Astrocyte of the spinal cord (primary cell): ENCODE measurements at regions not wholly inside any gene's neighbourhood (a gene's known extent, or its start where the extent isn't known, plus 50 kb on each side); places are given as distances from the start of the nearest gene placed in this dataset.
A peak's percentile ranks its signal among the peaks of the same experiment; 100 is the strongest.

Experiments
- DNase-seq: peaks from one replicate; pipeline ENCODE4 v3.0.0; 2011; ENCODE audit warnings: low read depth, low spot score
- H3K4me3 ChIP-seq: 2 replicates; pipeline ENCODE4 v1.5.1; 2011; ENCODE audit warnings: low read depth, mild to moderate bottlenecking, low read length, moderate library complexity
- CTCF ChIP-seq: IDR thresholded peaks from 2 replicates; pipeline ENCODE4 v1.5.1; 2012; ENCODE audit warnings: low read depth, mild to moderate bottlenecking, low read length, inconsistent platforms
- in situ Hi-C: cut with HindIII; loops from 2 replicates; pipeline ENCODE4 v1.10.0; 2017; ENCODE audit warnings: low sequenced_read_pairs

GRCh38 chr10:54909165-54909564 is 108.1 kb upstream of the PCDH15 start:
- no peak overlapping the region for H3K4me3 ChIP-seq
- no peak for DNase-seq
- in situ Hi-C loops = no loop called here
- TF ChIP-seq CTCF = no peak

DNA sequence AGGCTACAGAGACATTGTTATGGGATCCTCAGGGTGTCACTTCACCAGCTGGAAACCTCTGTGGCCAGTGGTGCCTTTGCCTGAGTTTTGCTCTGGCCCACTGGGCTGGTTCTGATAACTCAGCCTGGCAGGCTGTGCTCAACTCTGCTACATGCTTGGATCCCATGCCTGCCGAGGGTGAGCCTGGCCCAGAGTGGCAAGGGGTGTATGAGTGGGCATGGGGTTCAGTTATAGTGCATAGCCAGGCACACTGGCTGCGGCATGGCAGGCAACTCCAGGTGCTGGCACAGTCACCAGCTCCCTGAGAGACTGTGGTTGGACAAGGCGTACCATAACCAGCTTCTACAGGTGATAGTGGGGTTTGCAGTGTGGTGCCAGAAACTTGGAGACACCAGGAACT is 107.0 kb upstream of the PCDH15 start:
- no peak for DNase-seq
- no peak overlapping the region for H3K4me3 ChIP-seq
- TF ChIP-seq CTCF = no peak
- in situ Hi-C loops = no loop called here

- H3K4me3 ChIP-seq = no peak overlapping the region
- in situ Hi-C loops = no loop called here
- no peak for TF ChIP-seq CTCF
Observed at GRCh38 chr10:54906940-54907339, 105.9 kb upstream of the PCDH15 start.

GRCh38 chr10:54905578-54906192 is 104.7 kb upstream of the PCDH15 start:
- no peak overlapping the region for H3K4me3 ChIP-seq
- no peak for TF ChIP-seq CTCF
- peak; percentile 0 for DNase-seq
- in situ Hi-C loops = no loop called here

More at GRCh38 chr10:54906940-54907339, 105.9 kb upstream of the PCDH15 start:
- DNase-seq = no peak

DNA sequence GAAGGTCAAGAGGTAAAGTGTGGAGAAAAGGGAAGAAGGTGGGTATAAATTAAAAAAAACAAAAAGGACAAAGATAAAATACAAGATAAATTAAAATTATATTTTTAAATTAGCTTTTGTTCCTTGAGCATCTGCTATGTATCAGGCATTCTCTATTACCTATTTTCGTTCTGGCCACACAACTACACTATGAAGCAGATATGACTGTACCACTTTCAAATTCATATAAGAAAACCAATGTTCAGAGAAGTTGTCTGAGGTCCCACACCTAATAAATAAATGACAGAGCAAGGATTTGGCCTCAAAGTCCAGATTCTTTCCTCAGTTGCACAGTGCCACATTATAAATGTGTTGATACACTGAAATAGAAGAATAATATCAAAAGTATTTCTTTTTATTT is 103.8 kb upstream of the PCDH15 start:
- DNase-seq = no peak
- no peak overlapping the region for H3K4me3 ChIP-seq
- TF ChIP-seq CTCF = no peak
- in situ Hi-C loops = no loop called here

DNA sequence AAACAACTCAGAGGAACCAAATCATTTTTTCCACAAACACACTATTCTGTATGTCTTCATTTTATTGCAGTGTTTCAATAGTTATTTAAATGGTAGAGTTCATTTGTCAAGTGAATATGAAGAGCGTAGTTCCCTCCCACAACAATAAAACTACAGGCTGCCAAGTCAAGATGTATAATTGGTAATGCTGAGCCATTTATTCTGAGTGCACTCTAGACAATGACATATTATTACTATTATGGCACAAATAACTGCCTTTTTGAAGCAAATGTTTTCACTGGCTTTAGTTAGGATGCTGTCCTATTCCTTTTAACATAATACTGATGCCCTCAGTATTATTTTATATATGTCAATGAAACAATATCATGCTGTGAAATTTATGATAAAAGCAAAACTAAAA is 102.7 kb upstream of the PCDH15 start:
- no peak overlapping the region for H3K4me3 ChIP-seq
- no peak for TF ChIP-seq CTCF
- DNase-seq = no peak
- in situ Hi-C loops = no loop called here

GRCh38 chr10:54900584-54900983 is 99.6 kb upstream of the PCDH15 start:
- no peak overlapping the region for H3K4me3 ChIP-seq
- DNase-seq = no peak
- no peak for TF ChIP-seq CTCF
- in situ Hi-C loops = no loop called here
